ENCODE measurements at regions not wholly inside any gene's neighbourhood (a gene's known extent, or its start where the extent isn't known, plus 50 kb on each side); places are given as distances from the start of the nearest gene placed in this dataset.

DNA sequence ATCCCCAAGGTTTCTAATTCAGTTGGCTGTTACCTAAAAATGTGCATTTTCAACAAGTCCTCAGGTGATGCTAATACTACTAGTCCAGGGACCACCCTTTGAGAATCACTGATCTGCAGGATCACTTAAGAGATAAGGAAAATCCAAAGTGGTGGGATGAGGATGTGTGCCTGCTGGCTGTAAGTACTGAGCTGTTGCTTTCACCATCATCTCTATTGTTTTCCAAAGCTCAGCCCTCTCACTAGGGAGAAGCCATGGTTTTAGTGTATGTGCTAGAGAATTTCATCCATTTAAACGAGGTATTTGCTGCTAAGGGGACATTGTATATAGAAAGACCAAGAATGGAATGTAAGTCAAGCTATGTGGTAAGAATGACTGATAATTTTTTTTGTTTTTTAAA lies 202.3 kb downstream of the KIF21A start:
- no peak for DNase-seq (ENCODE audit: low spot score)

DNA sequence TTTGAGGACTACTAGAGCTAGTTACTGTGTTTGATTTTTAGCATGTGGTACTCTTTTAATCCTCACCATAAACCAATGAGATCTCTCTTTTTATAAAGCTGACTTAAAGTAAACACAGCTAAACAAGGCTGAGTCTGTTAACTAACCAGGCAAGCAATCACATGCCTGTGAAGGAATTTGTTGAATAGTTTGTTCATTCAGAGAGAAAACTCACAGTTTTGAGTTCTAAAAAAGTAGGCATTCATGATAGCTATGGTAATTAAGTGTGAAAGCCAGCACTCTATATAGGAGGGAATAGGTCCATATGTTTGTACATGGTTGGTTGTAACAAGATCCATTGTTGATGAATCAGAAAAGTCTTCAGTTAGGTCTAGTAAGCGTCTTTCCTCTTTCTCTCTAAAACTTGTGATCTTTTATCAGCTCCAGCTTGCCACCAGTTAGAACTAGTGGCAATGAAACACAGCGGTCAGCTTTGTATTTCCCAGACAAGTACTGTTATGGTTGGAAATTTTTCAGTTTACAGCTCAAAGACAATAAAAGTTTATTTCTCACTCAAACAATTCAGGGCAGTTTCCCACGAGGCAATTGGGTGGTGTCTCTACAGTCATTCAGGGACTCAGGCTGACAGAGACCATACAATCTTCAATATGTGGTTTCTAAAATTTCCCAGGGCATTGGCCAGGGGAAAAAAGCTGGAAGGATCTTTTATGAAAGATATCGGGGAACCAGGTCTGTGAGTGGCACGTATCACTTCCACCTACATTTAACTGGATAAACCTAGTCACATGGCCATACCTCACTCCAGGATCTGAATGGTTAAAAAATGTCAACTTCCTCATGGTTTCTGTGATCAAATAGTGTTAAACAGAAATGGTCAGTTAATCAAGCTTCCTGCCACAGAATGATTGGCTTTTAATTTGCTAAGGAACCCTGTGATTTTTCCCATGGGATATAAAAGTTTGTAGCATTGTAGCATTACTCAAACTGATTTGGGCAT lies 203.1 kb downstream of the KIF21A start:
- no peak for DNase-seq (ENCODE audit: low spot score)

DNA sequence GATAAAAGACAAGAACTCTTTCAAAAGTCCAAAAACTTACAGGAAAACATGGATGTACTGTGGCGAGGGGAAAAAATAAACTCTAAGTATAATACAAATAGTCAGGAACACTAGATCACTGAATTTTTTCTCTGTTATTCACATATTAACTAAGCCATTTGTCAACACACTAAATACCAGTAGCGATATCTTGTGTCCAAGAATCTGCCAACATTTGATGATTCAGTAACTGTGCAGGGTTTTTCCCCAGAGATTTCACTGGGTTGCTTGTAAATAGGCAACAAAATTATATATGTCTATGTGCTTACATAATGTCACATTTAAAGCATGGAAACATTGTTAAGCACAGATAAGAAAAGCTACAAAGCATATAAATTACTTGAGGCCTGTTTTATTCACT lies 205.9 kb downstream of the KIF21A start:
- DNase-seq (ENCODE audit: low spot score), result peak; percentile 25

DNA sequence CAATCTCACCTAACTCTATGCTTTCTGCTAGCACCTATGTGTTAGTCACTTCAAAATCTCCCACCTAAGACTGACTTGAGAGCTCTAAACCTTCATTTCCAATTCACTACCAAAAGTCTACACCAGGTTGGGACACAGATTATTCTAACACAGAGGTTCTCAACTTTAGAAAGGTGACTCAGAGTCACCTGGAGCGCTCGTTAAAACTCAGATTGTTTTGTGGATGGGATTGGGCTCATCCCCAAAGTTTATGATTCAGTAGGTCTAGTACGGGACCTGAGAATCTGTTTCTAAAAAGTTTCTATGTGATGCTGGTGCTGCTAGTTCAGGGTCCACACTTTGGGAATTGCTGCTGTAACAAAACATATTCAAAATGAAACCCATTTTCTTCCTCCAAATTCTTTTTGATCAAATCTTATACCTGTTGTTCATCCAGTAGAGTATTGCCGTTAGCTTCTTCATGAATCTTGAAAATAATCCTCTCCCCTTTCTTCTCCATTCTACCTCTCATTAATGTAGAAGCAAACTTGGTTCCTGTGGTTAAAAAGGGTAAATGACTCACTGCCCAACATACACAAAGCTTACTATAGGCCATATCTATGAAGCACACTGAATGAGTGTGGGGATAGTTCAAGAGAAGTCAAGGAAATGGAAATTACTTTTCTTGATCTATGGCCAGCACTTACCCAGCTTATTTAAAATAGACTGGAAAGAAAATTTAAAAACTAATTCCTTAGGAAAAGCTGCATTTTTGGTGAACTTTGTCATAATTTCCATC lies 206.7 kb downstream of the KIF21A start:
- DNase-seq (ENCODE audit: low spot score), result no peak

DNA sequence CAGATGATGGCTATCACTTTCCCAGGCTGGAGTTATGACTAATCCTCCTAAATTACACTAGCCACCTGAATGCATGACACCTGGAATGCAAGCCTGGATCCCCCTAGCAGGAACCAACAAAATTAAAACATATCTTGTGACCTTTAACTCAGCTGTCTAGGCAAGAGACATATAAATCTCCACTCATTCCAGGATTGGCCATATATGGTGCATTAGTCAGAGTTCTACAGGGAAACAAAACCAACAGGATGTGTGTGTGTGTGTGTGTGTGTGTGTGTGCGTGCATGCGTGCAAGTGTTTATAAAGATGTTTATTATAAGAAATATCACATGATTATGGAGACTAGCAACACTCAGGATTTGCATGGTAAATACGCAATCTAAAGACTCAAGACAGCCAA lies 212.8 kb downstream of the KIF21A start:
- DNase-seq (ENCODE audit: low spot score), result peak; percentile 22

DNA sequence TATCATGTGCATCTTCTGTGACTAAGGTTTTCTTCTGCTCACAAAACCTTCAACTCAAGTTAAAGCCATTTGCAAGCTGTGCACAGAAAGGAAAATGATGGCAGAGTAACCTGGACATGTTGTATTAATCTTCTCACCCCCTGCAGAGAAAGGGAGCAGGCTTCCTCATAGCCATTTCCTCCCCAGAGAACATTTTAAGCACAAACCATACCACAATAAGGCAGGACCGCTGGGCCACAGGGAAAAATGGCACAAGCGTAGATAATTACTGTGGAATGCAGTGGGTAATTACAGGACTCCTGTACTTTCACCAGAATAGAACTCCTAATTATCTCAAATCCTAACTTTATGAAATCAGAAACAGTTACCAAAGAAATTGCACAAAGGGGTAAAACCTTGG lies 215.7 kb downstream of the KIF21A start:
- no peak for DNase-seq (ENCODE audit: low spot score)

DNA sequence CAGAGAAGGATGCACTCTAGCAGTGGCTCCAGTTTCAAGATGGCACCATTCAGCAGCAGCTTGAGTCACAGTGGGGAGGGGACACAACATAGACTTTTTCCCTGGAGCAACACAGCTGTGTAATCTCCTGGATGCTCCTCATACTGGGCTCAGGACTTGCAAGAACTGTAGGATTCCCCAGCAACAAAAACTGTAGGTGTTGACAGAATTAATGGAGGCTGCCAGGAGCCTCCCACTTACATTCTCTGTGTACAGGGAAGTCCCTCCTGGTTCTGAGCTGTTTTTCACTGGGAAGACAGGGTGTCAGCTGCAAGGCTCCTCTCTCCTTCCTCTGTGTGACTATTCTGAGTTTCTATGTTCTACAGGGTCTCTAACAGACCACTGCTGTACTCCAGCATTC lies 217.9 kb downstream of the KIF21A start:
- DNase-seq (ENCODE audit: low spot score), result no peak

DNA sequence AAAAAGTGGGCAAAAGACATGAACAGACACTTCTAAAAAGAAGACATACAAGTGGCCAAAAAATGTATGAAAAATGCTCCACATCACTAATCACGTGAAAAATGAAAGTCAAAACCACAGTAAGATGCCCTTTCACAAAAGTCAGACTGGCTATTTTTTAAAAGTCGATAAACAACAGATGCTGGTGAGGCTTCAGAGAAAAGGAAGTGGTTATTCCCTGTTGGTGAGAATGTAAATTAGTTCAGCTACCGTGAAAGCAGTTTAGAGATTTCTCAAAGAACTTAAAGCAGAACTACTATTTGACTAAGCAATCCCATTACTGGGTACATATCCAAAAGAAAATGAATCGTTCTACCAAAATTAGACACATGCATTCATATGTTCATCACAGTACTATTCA lies 237.0 kb downstream of the KIF21A start:
- DNase-seq (ENCODE audit: low spot score), result no peak

DNA sequence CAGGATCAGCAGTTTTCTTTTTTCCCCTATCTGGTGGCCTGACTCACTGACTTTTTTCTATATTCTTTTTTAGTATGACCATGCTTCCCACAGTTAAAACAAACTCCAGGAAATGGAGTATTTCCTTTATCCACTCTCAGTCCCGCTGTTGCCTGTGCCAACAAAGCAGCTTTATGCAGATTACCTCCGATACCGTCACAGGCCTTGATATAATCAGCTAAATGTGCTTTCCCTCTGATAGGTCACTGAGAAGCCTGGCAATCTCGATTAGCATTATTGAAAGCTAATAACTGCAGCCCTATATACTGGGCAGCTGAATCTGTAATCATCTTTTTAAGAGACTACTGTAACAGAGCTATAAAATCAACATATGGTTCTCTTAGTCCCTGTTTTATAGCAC lies 243.6 kb downstream of the KIF21A start:
- DNase-seq (ENCODE audit: low spot score), result no peak

DNA sequence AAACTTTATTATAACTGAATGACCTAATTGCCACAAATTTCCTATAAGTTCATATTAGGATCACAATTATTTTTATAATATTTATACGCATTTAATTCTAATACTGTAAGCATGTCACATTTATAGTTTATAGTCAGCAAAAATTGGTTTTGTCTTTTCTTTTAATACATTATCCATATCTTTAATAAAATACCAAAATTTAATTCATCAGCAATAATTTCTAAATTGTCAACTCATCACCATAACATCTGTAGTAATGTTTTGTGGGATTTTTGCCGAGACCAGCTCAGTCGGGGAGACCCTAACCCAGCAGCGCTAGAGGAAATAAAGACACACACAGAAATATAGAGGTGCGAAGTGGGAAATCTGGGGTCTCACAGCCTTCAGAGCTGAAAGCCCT lies 254.2 kb downstream of the KIF21A start:
- no peak for DNase-seq (ENCODE audit: low spot score)

DNA sequence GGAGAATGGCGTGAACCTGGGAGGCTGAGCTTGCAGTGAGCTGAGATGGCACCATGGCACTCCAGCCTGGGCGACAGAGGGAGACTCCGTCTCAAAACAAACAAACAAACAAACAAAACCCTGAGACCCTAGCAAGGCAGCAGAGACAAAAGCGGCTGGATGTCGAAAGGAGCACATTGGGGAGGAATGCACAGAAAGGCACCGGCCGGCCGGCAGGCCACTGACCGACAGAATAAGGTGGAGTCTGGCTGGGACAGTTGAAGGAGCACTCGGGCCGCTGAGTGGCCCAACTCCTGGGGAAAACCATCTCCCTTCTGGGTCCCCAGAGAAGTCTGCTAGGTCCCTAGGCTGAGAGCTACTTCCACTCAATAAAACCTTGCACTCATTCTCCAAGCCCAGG lies 256.2 kb downstream of the KIF21A start:
- no peak for DNase-seq (ENCODE audit: low spot score)

DNA sequence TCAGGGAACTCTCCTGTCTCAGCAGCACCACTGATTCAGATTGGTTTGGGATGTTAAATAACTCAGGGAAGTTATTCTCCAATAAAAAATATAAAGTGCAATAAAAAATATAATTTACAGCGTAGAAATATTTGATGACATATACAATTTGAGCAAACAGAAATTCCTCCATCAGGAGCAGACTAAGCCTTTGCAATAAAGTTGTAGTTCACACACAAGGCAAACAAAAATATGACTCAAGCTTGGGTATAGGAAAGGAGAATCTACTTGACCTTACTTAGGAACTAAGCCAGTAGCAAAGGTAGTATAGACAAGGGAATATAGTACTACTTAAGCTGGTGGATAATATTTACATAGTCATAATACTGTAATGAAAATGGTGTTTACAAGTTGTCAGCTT lies 264.1 kb downstream of the KIF21A start:
- no peak for DNase-seq (ENCODE audit: low spot score)

DNA sequence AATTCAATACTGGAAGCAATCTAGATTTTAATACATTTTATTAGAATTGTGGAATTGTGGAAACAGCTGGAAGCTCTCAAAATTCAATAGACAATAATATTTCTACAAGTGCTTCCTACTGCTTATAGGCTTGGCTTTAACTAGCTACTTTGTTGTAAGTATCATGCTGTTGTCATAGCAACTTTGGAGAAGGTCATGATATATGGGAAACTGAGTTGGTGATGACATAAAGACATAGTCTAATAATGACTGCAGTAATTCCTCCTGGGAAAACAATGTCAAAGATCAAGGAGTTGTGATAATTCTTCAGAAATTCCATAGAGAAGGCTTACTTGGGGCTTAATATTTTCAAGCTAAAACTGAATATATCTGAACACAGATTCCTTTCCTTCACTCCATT lies 266.6 kb downstream of the KIF21A start:
- no peak for DNase-seq (ENCODE audit: low spot score)

DNA sequence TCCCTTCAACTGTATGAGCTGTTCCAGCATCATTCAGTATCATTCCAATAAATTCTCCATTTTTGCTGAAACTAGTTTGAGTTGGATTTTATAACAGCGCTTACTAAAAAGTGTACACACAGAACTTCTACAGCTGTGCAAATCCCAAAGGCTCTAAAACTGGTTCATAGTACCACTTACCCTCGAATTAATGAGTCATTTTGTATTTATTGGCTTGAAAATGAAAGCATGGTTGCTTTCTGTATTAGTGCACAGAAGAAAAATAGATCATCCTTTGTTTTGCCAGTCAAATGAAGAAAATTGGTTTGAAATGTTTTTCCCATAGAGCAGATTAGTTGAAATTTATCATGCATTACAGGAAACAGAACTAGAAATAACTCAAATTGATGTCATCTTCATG lies 268.3 kb upstream of the CPNE8 start:
- no peak for DNase-seq (ENCODE audit: low spot score)

DNA sequence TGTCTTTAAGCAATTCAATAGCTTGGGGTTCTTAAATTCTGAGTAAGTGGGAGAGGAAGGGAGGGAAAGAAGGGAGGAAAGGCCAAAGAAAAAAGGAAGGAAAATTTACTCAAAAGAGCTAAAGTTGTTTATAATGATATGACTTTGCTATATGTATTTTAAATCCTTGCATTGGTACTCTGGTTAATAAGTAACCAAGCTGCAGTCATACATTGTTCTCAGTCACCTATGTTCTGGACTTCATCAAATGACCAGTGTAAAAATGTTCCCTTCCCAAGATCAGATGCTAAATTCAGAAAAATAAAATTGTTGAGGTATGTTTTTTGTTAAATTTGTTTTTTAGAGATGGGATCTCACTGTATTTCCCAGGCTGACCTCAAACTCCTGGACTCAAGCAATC lies 259.9 kb upstream of the CPNE8 start:
- no peak for DNase-seq (ENCODE audit: low spot score)

DNA sequence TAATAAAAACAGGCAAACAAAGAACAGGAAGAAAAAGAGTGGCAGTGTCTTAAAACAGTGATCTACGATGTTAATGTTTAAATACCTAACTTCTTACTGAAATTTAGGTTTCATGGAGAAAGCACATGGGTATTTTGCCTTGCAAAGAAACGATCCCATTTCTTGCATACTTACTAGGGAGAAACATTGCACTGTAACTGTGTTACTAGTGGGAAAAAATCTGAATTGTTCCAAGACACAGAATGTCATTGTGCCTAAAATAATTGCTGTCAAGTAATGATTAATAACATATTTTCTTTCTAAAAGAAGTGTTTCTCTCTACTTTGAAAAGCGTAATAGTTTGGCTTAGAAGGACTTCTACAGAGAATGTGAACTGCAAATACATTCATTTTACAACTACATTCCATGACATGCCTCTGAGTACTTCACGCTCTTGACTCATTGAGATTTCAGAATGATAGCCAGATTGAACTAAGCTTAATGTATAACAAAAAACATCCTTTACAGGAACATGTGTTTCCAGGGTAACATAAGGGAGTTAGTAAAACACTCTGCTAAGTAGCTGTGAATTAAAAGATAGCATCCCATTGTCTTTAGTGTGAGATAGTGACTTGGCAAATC lies 256.2 kb upstream of the CPNE8 start:
- no peak for DNase-seq (ENCODE audit: low spot score)

DNA sequence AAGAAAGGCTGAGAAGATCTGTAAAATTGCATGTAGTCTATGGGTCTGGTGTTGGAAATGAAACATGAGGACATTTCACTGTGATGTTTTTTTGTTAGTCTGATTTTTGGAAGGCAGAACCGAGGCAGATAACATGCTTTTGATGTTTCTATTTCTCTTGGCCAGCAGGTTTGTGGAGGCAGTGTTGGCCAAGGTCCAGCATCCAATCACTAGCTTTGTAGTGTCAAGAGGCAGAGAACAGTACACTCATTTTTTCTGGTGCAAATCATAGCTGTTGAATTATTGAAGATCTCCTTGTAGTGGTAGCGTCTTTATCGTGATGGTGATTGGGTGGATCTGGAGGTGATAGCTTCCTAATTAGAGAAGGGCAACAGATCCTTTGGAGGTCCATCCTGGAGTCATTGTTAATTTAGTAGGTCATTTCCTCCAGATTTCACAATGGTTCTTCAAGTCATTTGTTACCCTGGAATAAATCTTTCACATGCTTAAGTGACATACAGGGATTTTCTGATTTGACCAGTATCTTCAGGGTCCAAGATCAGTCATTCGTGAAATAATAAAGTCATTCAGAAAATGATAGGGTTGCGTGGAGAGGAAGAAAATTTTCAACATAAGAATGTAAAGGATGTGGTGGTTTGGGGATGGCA lies 252.4 kb upstream of the CPNE8 start:
- no peak for DNase-seq (ENCODE audit: low spot score)

DNA sequence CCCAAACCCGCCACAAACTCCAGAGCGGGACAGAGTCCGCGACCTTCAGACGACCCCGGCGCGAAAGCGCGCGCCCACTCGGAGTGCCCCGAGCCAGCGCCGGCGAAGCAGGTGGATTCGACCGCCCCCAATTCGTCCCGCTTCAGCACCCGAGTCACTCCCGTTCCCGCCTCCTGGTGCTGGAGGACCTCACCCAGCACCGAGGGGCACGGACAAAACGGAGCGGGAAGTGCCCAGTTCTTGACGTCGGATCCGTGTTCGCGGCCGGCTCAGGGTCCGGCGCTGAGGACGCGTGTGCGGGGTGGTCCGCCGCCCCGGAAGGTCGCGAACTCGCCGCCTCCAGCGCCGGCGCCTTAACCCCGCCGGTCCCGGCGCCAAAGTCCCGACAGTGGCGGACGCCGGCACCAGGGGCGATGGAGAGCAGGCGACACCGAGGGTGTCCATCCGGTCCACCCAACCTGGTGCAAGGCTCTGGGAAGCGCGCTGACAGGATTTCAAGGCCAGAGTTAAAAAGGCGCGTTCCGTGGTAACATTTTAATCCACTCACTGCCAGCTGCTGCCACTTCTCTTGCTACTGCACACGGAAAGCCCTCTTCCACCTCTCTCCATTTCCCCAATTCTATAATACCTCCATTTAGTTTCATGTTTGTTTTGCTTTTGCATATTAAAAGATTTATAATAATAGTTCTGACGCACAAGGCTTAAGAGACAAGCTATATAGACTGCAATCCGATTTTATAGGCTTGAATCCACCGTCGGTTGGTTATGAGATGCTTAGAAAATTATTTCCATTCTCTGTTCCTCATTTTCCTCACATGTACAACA lies 240.0 kb upstream of the CPNE8 start:
- no peak for DNase-seq (ENCODE audit: low spot score)

DNA sequence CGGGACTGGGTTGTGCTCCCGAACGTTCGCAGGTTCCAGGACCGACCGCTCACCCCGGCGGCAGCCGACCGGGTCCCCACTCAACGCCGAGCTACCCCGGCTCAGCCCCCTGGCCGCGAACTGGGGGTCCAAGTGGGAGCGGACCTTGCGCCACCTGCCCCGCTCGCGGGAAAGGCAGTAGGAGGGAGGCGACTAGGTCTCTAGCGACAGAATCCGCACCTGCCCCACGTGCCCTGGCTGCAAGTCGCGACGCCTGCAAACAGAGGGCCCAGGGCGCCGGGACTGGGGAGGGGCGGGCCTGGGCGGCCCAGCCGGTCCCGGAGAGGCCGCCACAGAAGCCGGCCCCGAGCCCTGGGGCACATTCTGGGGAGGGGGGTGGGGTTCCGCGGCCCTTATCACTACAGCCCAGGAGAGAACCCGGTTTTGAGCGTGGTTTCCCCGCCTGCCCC lies 239.2 kb upstream of the CPNE8 start:
- DNase-seq (ENCODE audit: low spot score), result no peak

DNA sequence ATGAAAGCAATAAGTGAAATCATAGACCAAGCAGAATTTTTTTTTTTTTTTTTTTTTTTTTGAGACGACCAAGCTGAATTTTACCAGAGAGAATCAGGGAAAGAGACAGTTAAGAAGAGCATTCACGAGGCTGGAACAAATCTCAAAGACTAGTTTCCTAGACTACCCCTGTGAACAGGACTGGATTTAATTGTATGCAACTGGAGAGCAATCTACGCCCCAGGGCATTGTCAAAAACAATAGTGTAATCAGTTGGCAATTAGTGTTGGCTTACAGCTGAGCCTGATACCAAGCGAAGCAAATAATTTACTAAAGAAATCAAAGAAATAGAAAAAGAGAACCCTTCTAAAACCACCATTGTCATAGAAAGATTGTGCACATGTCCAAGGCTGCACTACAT lies 232.9 kb upstream of the CPNE8 start:
- DNase-seq (ENCODE audit: low spot score), result no peak

DNA sequence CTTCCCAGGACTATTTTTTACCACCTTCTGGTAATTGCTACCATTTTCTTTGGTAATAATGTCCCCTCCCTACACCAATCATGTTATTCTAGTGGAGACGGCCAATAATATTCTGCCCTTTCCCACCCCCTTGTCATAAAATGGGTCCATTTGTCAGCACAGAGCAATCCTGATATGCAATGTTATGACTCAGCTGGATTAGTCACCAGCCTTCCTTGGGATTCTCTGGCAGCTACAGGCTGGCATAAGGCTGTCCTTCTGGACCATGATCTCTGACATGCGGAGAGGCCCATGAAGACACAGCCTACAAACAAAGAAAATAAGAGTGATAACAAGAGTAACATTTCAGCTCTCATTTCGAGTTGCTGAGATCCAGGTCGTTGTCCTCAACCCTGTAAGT lies 222.0 kb upstream of the CPNE8 start:
- DNase-seq (ENCODE audit: low spot score), result peak; percentile 79
